HL-60 (cell line): ENCODE measurements at regions not wholly inside any gene's neighbourhood (a gene's known extent, or its start where the extent isn't known, plus 50 kb on each side); places are given as distances from the start of the nearest gene placed in this dataset.

Experiments used
- DNase-seq, 2 experiments: peaks; one replicate each; pipeline ENCODE4 v3.0.0-alpha.2; 2010 to 2020; ENCODE audit warnings: low read depth in 1 of 2, low spot score in 1 of 2
- H3K27ac ChIP-seq: fragments of 250-450 bp; sonication (Bioruptor Pico); replicated peaks from 2 replicates; pipeline ENCODE4 v1.5.1; 2020; ENCODE audit warnings: mild to moderate bottlenecking, moderate library complexity
- H3K27me3 ChIP-seq: fragments of 250-450 bp; sonication (Bioruptor Pico); 2 replicates; pipeline ENCODE4 v1.5.1; 2021; ENCODE audit warnings: mild to moderate bottlenecking, moderate library complexity; ENCODE audit not compliant: insufficient read depth, poor library complexity, severe bottlenecking
- H3K4me3 ChIP-seq: replicated peaks from 2 replicates; pipeline ENCODE4 v1.5.1; 2011; ENCODE audit warnings: mild to moderate bottlenecking, control low read depth, low read length; ENCODE audit not compliant: insufficient read depth
- CTCF ChIP-seq: IDR thresholded peaks from one replicate; pipeline ENCODE4 v1.5.1; 2011; ENCODE audit warnings: low read length, control low read depth, inconsistent platforms; ENCODE audit not compliant: insufficient read depth
- GABPA ChIP-seq: IDR thresholded peaks from 2 replicates; pipeline ENCODE4 v1.6.1; 2012; ENCODE audit warnings: low read depth
- POLR2AphosphoS5 ChIP-seq: IDR thresholded peaks from 2 replicates; pipeline ENCODE4 v1.6.1; 2012; ENCODE audit warnings: low read depth
- REST ChIP-seq: IDR thresholded peaks from 2 replicates; pipeline ENCODE4 v1.6.1; 2012; ENCODE audit warnings: low read depth; ENCODE audit not compliant: insufficient replicate concordance
- SPI1 ChIP-seq: IDR thresholded peaks from 2 replicates; pipeline ENCODE4 v1.6.1; 2012; ENCODE audit warnings: low read depth, mild to moderate bottlenecking, borderline replicate concordance

GRCh38 chr7:20560325-20561180 is 54.9 kb upstream of the ABCB5 start:
- TF ChIP-seq CTCF (no peak), REST (no peak), SPI1 (no peak), POLR2AphosphoS5 (no peak), GABPA (no peak)
- Histone ChIP-seq H3K4me3 (no peak overlapping the region), H3K27ac (no peak overlapping the region), H3K27me3 (no peaks in the 10 kb centered on the region)
- no peak for DNase-seq

- Histone ChIP-seq H3K27ac (no peak overlapping the region), H3K27me3 (no peaks in the 10 kb centered on the region), H3K4me3 (no peak overlapping the region)
- no peak for DNase-seq
- TF ChIP-seq POLR2AphosphoS5 (no peak), CTCF (no peak), REST (no peak), GABPA (no peak), SPI1 (no peak)
Observed at GRCh38 chr7:20561466-20561865, 54.0 kb upstream of the ABCB5 start.

GRCh38 chr7:20561908-20562307 is 53.6 kb upstream of the ABCB5 start:
- Histone ChIP-seq H3K27ac (no peak overlapping the region), H3K27me3 (no peaks in the 10 kb centered on the region), H3K4me3 (no peak overlapping the region)
- DNase-seq, result no peak
- TF ChIP-seq GABPA, result no peak
- TF ChIP-seq REST, result no peak
- no peak for TF ChIP-seq CTCF
- no peak for TF ChIP-seq POLR2AphosphoS5
- TF ChIP-seq SPI1, result no peak
